Eye (tissue), 1 donor: ENCODE measurements at regions not wholly inside any gene's neighbourhood (a gene's known extent, or its start where the extent isn't known, plus 50 kb on each side); places are given as distances from the start of the nearest gene placed in this dataset.
A peak's percentile ranks its signal among the peaks of the same experiment; 100 is the strongest.

ENCODE experiments used
- DNase-seq: peaks from one replicate; pipeline ENCODE4 v3.0.0-alpha.2; 2015

GRCh38 chr4:22336822-22337221, 179.0 kb downstream of the ADGRA3 start:
- no peak for DNase-seq

DNA sequence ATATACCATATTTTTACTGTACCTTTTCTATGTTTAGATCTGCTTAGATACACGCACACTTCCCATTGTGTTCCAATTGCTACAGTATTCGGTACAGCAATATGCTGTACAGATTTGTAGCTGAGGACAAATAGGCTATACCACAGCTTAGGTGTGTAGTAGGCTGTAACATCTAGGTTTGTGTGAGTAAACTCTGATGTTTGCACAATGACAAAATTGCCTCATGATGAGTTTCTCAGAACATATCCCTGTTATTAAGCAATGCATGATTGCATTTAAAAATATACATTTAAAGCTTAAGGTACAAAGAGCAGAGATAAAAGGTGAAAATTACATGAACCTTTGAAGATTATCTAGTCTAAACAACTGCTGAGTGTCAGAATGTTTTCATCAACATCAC, 181.7 kb downstream of the ADGRA3 start:
- DNase-seq = no peak

GRCh38 chr4:22324422-22324821, 191.4 kb downstream of the ADGRA3 start:
- no peak for DNase-seq

DNA sequence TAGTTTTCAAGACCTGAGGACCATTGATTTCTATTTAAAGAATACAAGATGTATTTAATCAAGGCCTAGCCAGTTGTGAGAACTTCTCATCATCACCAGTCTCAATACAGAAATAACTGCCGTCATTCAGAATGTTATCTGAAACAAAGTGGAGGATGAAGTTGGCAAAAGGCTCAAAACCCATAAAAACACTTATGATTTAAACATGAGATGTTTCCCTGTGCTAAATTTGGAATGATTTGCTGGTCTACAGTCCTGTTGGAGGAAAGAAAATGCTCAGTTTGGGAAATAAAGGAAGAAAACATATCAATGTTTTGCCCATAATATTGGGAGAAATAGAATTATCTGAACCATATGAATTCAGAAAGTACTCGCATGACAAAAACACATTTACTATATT, 192.2 kb downstream of the ADGRA3 start:
- no peak for DNase-seq

GRCh38 chr4:22322996-22323395, 192.9 kb downstream of the ADGRA3 start:
- no peak for DNase-seq

GRCh38 chr4:22315628-22316027, 200.2 kb downstream of the ADGRA3 start:
- no peak for DNase-seq

- DNase-seq = no peak
These were observed 201.9 kb downstream of the ADGRA3 start for GRCh38 chr4:22313976-22314375.

- DNase-seq = no peak
These were observed 203.8 kb downstream of the ADGRA3 start for GRCh38 chr4:22312113-22312512.

DNA sequence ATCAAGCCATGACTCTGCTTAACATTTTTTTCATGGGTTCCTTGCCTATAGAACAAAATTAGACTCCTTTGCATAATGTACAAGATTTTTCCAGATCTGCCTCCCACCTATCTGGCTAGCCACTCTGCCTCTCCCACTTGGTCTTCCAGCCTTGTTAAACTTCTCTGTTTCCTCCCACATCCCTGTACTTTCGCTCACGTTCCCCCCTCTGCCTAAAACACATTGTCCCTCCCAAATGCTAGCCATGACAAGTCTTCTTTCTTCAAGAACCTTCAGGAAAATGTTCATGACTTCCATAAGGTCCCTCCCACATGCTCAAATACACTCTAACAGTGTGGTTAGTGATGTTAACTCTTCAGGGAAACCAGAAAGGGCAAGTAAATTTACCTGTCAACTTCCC, 214.6 kb downstream of the ADGRA3 start:
- DNase-seq = no peak

DNA sequence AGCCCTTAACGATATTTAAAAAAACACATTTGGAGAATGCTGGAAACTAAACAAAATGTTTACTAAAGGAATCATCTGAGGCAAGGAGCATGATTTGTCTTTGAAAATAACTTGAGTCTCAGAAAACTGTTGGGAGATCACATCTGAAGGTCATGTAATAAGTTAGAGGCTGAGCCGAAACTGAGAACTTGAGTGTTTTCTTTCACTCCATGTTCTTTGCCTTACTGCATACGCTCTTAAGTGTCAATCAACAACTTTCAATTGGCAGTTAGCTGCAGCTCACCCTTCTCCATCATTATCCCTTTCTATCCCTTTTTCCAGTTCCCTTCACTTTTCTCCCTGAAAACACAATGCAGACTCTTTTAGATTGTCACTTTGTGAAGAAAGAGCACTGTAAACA, 216.2 kb downstream of the ADGRA3 start:
- DNase-seq = no peak

DNA sequence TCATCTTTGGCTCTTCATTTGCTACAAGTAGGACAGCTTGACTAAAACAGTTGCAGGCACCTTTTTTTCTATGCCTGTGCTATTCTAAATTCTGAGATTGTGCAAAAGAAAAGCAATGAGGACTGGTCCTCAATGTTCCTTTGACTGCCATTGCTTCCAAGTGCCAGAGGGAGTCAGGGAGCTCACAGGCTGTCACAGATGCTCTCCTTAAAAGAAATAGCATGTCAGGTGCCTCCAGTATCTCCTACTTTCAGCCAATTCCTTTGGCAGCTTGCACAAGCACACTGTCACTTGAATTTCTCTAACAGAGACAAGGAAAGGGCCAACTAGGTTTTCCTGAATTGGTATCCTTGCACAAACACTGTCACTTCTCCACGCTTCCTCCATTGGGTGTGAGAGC, 228.2 kb downstream of the ADGRA3 start:
- no peak for DNase-seq

DNA sequence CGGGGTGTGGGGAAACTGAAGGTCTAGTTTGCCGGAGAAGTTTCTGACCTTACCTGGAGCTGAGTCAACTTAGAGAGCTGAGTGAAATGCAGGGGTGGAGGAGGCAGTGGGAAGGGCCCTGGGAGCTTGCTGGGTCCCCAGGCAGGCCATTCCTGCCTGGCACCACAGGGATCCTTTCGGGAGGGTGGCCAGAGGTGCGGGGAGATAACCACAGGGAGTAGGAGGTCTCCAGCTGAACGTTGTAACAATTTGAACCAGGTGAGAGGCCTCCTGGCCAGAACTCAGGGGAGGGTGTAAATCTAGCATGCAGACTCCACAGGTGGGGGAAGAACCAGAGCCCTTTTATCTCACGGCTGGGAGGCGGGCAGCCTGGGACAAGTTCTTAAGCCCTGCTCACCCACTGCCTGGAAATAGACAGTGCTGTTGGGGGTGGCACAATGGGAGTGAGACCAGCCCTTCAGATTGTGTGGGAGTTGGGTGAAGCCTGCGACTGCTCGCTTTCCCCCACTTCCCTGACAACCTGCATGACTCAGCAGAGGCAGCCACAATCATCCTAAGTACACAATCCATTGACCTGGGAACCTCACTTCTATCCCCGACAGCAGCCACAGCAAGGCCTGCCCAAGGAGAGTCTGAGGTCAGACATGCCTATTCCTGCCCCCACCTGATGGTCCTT, 247.4 kb downstream of the ADGRA3 start:
- DNase-seq = no peak

DNA sequence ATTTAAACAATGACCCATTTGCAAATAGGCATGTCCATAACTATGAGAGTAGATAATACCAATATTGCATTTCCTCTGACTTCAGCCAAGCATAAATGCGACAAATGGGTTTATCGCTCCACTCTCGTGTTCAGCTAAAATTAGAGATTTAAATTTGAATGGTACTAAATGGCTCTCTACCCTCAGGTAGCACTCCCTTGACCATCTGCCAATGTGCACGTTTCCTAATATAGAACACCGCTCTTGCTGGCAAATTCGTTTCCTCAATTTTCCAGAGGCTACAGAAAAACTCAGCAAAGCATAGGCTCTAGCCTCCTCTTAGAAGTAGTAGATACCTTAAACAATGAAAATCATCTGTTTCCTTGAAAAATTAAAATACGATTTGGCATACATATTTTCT, 251.6 kb downstream of the ADGRA3 start:
- no peak for DNase-seq

GRCh38 chr4:22253431-22253830, 262.4 kb downstream of the ADGRA3 start:
- no peak for DNase-seq

- no peak for DNase-seq
These were observed 269.0 kb downstream of the ADGRA3 start for GRCh38 chr4:22246847-22247246.

DNA sequence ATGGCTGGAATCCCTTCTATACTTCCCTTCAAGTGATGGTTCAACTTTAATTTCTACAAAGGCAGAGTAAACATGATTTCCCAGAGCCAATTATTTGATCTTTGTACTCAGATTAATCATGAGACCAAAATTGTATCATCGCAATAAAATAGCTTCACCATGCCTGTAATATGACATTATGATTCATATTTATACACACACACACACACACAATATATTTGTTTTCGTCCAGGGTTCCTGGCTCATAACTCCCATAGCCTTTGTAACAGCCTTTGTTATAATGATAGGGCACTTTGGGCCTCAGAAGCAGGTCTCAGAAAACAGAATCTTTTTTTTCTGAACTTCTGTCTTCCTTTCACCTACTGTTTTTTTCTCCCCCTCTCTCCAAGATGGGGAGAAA, 270.6 kb downstream of the ADGRA3 start:
- DNase-seq = no peak

GRCh38 chr4:22241415-22241814, 274.5 kb downstream of the ADGRA3 start:
- DNase-seq = no peak

GRCh38 chr4:22240814-22241213, 275.1 kb downstream of the ADGRA3 start:
- no peak for DNase-seq

- no peak for DNase-seq
These were observed 277.1 kb downstream of the ADGRA3 start for GRCh38 chr4:22238742-22239141.

DNA sequence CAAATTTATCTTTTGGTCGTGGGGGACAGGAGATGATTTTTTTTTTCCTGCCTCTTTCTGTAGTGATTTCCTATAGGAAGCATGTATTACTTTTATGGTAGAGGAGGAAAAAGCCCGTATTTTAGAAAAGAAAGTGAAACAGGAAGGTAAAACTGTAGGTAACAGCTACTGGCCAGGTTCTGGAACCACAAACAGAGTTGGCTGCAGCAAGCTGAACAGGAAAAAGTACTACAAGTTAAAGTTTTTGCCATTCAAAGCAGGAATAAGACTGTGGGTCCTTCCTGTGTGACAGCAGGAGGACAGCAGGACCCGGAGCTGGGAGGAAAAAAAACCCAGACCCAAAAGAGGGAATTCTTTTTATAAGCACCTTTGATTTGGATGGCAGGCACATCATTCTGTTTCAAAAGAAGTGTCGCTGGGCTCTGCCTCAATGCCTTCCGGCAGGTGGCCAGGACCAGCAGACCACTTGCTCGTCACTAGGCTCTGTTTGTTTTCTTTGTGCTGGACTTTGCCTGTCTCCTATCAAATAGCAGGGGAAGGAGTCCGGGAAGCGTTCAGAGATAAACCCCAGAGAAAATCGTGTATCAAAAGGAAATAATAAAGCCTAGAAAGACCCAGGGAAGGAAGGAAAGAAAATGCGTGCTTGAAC, 277.9 kb downstream of the ADGRA3 start:
- no peak for DNase-seq

DNA sequence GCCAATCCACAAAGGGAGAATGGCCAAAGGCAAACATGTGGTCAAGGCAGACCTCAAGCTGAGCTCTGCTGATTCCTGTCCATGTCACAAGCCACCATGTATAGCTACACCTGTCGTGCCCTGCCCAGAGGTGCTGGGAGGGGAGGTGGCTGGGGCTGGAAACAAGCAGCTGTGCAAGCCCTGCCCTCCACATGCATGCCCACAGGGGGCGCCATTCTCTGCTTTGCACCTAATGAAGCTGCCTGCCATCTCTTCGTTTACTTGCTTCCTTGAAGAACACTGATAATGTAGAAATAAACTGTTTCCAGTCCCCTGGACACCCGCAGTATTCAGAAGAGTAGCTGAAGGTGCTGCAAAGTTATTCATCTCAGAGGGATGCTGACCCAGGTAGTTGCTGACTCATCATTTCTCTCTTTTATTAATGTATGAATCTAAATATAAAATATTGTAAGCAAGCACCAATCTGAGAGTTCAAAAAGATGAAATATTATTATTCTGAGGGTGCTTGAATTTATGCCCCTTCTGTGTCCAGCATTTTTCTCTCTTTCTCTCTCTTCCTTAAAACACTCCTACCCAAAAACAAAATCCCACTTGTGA, 278.6 kb downstream of the ADGRA3 start:
- DNase-seq = no peak

DNA sequence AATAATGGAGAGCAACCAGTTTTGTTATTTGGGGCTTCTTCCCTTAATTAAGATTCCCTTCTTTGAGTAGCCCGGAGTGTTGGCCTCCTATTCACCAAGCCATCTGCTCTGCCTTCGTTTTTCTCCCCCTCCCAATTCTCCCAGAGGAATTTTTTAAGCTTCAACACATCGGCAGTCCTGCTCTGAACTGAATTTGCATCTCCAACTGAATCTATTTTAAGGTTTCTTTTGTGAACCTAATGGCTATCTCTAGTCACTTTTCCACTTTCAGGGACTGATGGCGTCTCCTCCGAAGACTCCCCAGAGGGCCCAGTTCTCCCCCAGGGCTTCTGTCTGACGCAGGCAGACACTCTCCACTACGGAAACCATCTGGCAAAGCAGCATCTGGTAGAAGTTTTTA, 280.2 kb downstream of the ADGRA3 start:
- DNase-seq = peak; percentile 37

DNA sequence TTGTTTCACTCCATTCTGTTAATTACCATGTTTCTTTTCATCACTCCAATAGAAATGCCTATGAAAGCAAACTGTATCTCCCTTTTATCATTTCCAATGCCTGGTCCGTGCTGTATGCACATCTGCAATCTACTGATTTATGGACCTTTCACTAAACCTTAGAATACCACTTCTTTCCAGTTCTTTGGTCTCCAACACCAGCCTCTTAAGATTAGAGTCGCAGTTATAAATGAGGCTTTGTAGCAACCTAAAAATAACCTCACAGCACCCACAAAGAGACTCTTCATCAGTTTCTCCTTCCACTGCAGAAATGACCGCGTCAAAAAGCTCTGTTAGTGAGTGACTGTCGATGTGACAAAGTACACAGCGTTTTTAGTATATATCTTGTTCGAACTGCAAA, 282.6 kb downstream of the ADGRA3 start:
- no peak for DNase-seq

GRCh38 chr4:22220965-22221364, 272.4 kb upstream of the KCNIP4 start:
- DNase-seq = no peak

GRCh38 chr4:22217480-22217879, 268.9 kb upstream of the KCNIP4 start:
- DNase-seq = no peak
